ENCODE measurements at regions not wholly inside any gene's neighbourhood (a gene's known extent, or its start where the extent isn't known, plus 50 kb on each side); places are given as distances from the start of the nearest gene placed in this dataset.

DNA sequence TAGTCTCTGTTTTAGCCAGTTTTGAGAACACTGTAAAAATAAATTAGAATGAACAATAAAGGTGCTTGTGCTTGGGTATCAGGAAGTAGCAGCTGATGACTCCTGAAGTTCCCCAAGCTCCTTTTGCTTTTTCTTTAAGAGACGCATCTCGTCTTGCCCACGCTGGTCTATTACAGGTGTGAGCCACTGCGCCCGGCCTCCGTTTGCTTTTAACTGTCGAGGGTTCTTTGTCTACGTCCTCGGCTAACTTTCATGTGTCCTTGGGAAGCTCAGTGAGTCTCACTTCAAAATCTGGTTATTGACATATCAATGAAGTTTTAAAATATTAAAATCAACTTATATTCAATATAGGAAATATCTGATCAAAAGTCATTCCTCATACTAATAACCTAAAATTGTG lies 246.5 kb downstream of the FBXO15 start (continued):
- TF ChIP-seq, protein P1, sequence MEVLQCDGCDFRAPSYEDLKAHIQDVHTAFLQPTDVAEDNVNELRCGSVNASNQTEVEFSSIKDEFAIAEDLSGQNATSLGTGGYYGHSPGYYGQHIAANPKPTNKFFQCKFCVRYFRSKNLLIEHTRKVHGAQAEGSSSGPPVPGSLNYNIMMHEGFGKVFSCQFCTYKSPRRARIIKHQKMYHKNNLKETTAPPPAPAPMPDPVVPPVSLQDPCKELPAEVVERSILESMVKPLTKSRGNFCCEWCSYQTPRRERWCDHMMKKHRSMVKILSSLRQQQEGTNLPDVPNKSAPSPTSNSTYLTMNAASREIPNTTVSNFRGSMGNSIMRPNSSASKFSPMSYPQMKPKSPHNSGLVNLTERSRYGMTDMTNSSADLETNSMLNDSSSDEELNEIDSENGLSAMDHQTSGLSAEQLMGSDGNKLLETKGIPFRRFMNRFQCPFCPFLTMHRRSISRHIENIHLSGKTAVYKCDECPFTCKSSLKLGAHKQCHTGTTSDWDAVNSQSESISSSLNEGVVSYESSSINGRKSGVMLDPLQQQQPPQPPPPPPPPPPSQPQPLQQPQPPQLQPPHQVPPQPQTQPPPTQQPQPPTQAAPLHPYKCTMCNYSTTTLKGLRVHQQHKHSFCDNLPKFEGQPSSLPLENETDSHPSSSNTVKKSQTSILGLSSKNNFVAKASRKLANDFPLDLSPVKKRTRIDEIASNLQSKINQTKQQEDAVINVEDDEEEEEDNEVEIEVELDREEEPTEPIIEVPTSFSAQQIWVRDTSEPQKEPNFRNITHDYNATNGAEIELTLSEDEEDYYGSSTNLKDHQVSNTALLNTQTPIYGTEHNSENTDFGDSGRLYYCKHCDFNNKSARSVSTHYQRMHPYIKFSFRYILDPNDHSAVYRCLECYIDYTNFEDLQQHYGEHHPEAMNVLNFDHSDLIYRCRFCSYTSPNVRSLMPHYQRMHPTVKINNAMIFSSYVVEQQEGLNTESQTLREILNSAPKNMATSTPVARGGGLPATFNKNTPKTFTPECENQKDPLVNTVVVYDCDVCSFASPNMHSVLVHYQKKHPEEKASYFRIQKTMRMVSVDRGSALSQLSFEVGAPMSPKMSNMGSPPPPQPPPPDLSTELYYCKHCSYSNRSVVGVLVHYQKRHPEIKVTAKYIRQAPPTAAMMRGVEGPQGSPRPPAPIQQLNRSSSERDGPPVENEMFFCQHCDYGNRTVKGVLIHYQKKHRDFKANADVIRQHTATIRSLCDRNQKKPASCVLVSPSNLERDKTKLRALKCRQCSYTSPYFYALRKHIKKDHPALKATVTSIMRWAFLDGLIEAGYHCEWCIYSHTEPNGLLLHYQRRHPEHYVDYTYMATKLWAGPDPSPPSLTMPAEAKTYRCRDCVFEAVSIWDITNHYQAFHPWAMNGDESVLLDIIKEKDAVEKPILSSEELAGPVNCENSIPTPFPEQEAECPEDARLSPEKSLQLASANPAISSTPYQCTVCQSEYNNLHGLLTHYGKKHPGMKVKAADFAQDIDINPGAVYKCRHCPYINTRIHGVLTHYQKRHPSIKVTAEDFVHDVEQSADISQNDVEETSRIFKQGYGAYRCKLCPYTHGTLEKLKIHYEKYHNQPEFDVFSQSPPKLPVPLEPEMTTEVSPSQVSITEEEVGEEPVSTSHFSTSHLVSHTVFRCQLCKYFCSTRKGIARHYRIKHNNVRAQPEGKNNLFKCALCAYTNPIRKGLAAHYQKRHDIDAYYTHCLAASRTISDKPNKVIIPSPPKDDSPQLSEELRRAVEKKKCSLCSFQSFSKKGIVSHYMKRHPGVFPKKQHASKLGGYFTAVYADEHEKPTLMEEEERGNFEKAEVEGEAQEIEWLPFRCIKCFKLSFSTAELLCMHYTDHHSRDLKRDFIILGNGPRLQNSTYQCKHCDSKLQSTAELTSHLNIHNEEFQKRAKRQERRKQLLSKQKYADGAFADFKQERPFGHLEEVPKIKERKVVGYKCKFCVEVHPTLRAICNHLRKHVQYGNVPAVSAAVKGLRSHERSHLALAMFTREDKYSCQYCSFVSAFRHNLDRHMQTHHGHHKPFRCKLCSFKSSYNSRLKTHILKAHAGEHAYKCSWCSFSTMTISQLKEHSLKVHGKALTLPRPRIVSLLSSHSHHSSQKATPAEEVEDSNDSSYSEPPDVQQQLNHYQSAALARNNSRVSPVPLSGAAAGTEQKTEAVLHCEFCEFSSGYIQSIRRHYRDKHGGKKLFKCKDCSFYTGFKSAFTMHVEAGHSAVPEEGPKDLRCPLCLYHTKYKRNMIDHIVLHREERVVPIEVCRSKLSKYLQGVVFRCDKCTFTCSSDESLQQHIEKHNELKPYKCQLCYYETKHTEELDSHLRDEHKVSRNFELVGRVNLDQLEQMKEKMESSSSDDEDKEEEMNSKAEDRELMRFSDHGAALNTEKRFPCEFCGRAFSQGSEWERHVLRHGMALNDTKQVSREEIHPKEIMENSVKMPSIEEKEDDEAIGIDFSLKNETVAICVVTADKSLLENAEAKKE (CRISPR knock-in tag; IDR thresholded peaks at IDR 0.05) = no peak
- TF ChIP-seq, protein P2, sequence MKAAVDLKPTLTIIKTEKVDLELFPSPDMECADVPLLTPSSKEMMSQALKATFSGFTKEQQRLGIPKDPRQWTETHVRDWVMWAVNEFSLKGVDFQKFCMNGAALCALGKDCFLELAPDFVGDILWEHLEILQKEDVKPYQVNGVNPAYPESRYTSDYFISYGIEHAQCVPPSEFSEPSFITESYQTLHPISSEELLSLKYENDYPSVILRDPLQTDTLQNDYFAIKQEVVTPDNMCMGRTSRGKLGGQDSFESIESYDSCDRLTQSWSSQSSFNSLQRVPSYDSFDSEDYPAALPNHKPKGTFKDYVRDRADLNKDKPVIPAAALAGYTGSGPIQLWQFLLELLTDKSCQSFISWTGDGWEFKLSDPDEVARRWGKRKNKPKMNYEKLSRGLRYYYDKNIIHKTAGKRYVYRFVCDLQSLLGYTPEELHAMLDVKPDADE (IDR thresholded peaks at IDR 0.05) = no peak
- no peak for TF ChIP-seq CREB1 (CRISPR knock-in tag; IDR thresholded peaks at IDR 0.05; ENCODE audit: low read depth)
- no peak for TF ChIP-seq JUNB (IDR thresholded peaks at IDR 0.05; ENCODE audit: unreplicated experiment)
- TF ChIP-seq NANOG (IDR thresholded peaks at IDR 0.05; ENCODE audit: borderline replicate concordance) = no peak
- no peak for TF ChIP-seq ZNF331 (CRISPR knock-in tag; IDR thresholded peaks at IDR 0.05; ENCODE audit: low read depth)
- TF ChIP-seq ZNF114 (CRISPR knock-in tag; IDR thresholded peaks at IDR 0.05) = no peak
- no peak for TF ChIP-seq EZH2 (IDR thresholded peaks at IDR 0.05; ENCODE audit: low read depth, unreplicated experiment)
- TF ChIP-seq STAT1 (IDR thresholded peaks at IDR 0.05; ENCODE audit: unreplicated experiment) = no peak
- TF ChIP-seq EZH2phosphoT487 (IDR thresholded peaks at IDR 0.05; ENCODE audit: unreplicated experiment) = no peak
- TF ChIP-seq, protein P3, sequence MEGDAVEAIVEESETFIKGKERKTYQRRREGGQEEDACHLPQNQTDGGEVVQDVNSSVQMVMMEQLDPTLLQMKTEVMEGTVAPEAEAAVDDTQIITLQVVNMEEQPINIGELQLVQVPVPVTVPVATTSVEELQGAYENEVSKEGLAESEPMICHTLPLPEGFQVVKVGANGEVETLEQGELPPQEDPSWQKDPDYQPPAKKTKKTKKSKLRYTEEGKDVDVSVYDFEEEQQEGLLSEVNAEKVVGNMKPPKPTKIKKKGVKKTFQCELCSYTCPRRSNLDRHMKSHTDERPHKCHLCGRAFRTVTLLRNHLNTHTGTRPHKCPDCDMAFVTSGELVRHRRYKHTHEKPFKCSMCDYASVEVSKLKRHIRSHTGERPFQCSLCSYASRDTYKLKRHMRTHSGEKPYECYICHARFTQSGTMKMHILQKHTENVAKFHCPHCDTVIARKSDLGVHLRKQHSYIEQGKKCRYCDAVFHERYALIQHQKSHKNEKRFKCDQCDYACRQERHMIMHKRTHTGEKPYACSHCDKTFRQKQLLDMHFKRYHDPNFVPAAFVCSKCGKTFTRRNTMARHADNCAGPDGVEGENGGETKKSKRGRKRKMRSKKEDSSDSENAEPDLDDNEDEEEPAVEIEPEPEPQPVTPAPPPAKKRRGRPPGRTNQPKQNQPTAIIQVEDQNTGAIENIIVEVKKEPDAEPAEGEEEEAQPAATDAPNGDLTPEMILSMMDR (conservative IDR thresholded peaks at IDR 0.05; ENCODE audit: low read depth in 2 of 2) = no peak

Data from GM23338 (cell line).